ENCODE measurements at regions not wholly inside any gene's neighbourhood (a gene's known extent, or its start where the extent isn't known, plus 50 kb on each side); places are given as distances from the start of the nearest gene placed in this dataset.
"Not testable (repeated sequence)": the region's sequence is repeated elsewhere in the genome, so short reads cannot be mapped to it uniquely, and the experiment has no call there.

DNA sequence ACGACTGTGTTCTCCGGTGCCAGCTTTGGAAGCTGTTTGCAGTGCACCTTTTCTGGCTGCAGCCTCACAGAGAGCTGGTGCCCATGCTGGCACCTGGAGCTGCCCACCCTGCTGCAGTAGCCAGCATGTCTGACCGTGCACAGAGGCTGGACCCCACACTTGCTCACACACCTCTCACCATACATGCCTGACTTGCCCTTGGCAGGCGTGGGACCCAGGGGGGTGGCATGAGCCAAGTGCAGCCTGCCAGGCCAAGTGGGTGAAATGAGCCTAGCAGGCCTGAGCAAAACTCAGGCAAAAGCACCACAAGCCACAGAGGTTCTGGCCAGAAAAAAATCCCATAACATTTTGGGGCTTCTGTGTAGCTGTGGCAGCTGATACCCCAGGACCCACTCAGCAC lies 258.8 kb downstream of the XPNPEP1 start:
- Mint-ChIP-seq H3K27me3 (no peaks in the 10 kb centered on the region), H3K4me3 (no peak overlapping the region), H3K36me3 (ENCODE audit: low read depth) (no peaks in the 10 kb centered on the region), H3K9me3 (no peaks in the 10 kb centered on the region), H3K27ac (no peak overlapping the region), H3K4me1 (no peaks in the 10 kb centered on the region)
- intact Hi-C loops (cut with micrococcal nuclease): no loop called here
- DNase-seq: no peak

DNA sequence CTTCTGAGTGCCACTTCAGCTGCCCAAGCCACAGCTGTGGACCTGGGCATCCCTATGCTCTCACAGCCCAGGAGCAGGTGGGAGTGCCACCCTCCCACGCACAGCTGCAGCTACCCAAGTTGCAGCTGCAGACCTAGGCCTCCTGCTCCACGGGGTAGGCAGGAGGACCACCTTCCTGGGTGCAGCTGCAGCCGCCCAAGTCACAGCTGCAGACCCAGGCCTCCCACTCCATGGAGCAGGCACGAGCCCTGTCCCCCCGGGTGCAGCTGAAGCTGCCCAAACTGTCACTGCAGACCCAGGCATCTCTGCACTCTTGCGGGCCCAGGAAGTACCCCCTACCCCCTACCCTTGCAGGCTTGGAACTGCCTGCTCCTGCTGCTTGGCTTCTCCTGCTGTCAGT lies 260.2 kb downstream of the XPNPEP1 start:
- no peaks in the 10 kb centered on the region for H3K36me3 Mint-ChIP-seq (ENCODE audit: low read depth)
- no peak for DNase-seq
- no peak overlapping the region for H3K27ac Mint-ChIP-seq
- intact Hi-C loops (cut with micrococcal nuclease): no loop called here
- no peaks in the 10 kb centered on the region for H3K9me3 Mint-ChIP-seq
- H3K27me3 Mint-ChIP-seq: no peaks in the 10 kb centered on the region
- H3K4me1 Mint-ChIP-seq: no peaks in the 10 kb centered on the region
- no peak overlapping the region for H3K4me3 Mint-ChIP-seq

DNA sequence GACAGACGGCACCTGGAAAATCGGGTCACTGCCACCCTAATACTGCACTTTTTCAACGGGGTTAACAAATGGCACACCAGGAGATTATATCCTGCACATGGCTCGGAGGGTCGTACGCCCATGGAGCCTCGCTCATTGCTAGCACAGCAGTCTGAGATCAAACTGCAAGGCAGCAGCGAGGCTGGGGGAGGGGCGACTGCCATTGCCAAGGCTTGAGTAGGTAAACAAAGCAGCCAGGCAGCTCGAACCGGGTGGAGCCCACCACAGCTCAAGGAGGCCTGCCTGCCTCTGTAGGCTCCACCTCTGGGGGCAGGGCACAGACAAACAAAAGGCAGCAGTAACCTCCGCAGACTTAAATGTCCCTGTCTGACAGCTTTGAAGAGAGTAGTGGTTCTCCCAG lies 270.7 kb downstream of the XPNPEP1 start:
- H3K36me3 Mint-ChIP-seq (ENCODE audit: low read depth); H3K27ac Mint-ChIP-seq; intact Hi-C loops (cut with micrococcal nuclease); H3K4me1 Mint-ChIP-seq; DNase-seq; H3K27me3 Mint-ChIP-seq; H3K4me3 Mint-ChIP-seq; H3K9me3 Mint-ChIP-seq: not testable (repeated sequence)

DNA sequence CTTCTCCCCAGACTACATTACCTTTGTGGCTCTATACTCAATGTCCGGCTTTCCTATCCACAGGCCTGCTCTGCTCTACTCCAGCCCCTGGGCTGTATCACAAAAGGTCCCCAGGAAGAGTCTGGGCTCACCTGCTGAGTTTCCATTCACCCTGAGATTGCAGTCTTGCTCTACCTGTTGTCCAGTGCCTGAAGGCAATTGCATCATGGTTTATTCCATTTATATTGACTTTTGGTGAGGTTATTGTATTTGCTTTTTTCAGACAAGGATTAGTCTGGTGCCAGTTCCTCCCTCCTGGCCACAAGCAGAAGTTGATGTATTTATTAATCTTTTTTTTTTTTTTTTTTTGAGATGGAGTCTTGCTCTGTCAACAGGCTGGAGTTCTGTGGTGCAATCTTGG lies 273.1 kb downstream of the XPNPEP1 start:
- H3K9me3 Mint-ChIP-seq: no peaks in the 10 kb centered on the region
- no peaks in the 10 kb centered on the region for H3K27me3 Mint-ChIP-seq
- peak overlapping the region; percentile 25 for H3K27ac Mint-ChIP-seq
- no peaks in the 10 kb centered on the region for H3K4me1 Mint-ChIP-seq
- no peaks in the 10 kb centered on the region for H3K36me3 Mint-ChIP-seq (ENCODE audit: low read depth)
- H3K4me3 Mint-ChIP-seq: no peak overlapping the region
- intact Hi-C loops (cut with micrococcal nuclease): no loop called here
- no peak for DNase-seq

DNA sequence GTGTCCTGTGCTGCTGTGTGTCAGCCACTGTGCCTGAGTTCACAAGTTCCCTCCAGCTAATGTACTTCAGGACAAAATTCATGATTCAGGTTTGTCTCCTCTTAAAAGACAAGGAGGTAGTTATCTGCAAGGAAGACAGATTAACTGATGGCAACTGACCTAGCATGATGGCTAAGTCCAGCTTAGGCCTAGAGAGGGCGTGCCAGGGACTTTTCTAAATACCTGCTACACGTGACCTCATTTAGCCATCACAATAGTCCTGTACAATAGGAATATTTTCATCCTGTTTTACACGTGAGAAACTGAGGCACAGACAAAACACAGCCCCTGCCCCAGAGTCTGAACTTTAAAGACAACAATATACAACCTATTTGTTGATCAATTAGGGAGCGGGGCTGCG lies 275.7 kb downstream of the XPNPEP1 start:
- no peaks in the 10 kb centered on the region for H3K4me1 Mint-ChIP-seq
- no peaks in the 10 kb centered on the region for H3K27me3 Mint-ChIP-seq
- no peak for DNase-seq
- intact Hi-C loops (cut with micrococcal nuclease): no loop called here
- H3K9me3 Mint-ChIP-seq: no peaks in the 10 kb centered on the region
- no peak overlapping the region for H3K27ac Mint-ChIP-seq
- no peak overlapping the region for H3K4me3 Mint-ChIP-seq
- no peaks in the 10 kb centered on the region for H3K36me3 Mint-ChIP-seq (ENCODE audit: low read depth)

DNA sequence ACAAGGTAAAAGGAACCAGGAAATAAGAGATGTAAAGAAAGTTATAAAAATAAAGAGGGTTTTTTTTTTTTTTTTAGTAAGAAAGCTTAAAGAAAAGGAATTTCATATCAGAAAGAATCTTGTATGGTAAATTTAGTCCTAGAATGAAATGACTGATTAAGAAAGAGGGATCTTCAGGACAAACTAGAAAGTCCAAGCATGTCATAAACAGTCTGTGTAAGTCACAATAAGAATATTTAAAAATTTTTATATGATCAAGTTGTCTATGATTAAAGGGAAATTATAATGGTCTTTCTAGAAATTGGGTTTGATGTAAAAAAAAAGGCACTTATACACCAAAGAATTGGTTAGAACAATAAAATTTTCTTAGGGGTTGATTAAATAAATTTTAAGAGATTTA lies 289.5 kb downstream of the XPNPEP1 start:
- intact Hi-C loops (cut with micrococcal nuclease): no loop called here
- DNase-seq: no peak
- no peaks in the 10 kb centered on the region for H3K27me3 Mint-ChIP-seq
- no peak overlapping the region for H3K27ac Mint-ChIP-seq
- H3K4me1 Mint-ChIP-seq: no peaks in the 10 kb centered on the region
- no peak overlapping the region for H3K4me3 Mint-ChIP-seq
- peaks cover 4% of the 10 kb centered on the region for H3K9me3 Mint-ChIP-seq
- H3K36me3 Mint-ChIP-seq (ENCODE audit: low read depth): no peaks in the 10 kb centered on the region

DNA sequence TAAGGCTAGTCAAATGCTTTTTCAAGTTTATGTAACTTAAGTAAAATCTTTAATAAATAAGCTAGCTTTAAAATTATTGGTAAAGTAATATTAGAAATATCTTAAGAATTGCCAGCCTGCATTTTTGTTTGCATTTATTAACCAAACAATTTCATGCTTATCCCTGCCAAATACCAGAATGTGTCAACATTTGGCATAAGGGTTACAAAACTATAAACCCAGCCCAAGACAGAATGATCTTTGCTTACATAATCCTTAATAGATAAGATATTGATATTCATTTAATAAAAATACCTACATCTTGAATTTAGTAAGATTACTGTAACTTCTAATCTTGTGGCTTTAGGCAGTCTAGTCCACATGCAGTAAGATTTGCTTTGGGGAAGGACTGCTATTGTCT lies 290.3 kb downstream of the XPNPEP1 start:
- H3K9me3 Mint-ChIP-seq; intact Hi-C loops (cut with micrococcal nuclease); H3K36me3 Mint-ChIP-seq (ENCODE audit: low read depth); H3K27me3 Mint-ChIP-seq; H3K4me1 Mint-ChIP-seq; DNase-seq; H3K4me3 Mint-ChIP-seq; H3K27ac Mint-ChIP-seq: not testable (repeated sequence)

DNA sequence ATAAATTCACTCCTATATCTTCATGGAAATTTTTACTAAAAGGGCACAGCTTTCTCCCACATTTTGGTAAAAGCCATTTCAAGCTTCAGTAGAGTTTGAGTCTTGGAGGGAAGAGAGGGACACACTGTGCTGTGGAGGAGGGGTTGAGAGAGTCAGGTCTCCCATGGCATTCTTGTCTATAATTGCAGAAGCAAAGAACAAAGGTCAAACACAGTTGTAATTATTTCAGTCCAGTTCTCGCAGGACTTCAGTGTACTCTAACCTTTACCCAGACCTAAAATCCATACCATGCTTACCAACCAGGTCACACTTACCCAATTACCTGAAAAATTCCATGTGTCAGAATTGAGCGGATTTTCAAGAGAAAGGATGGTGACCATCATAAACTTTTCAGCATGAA lies 298.4 kb downstream of the XPNPEP1 start:
- H3K36me3 Mint-ChIP-seq (ENCODE audit: low read depth): no peaks in the 10 kb centered on the region
- H3K27ac Mint-ChIP-seq: no peak overlapping the region
- intact Hi-C loops (cut with micrococcal nuclease): no loop called here
- H3K9me3 Mint-ChIP-seq: no peaks in the 10 kb centered on the region
- H3K4me3 Mint-ChIP-seq: no peak overlapping the region
- H3K27me3 Mint-ChIP-seq: no peaks in the 10 kb centered on the region
- no peak for DNase-seq
- H3K4me1 Mint-ChIP-seq: no peaks in the 10 kb centered on the region

DNA sequence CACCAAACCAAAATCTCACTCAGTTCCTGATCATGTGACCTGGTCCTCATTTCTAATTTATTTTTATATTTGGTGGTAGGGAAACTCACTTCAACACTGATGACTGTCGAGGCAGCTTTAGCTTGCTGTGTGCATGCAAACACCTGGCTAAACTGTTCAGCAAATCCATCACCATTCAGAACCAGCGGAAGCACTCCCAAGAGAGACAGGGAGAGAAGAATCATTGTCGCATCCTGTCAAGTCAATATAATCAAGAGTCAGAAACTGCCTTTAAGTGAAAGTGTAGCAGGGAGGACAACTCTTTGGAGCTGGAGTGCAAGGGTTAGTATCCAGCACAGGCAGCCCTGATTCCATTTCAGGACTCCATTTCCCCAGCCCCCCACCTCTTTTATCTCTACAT lies 300.7 kb downstream of the XPNPEP1 start:
- DNase-seq: no peak
- intact Hi-C loops (cut with micrococcal nuclease): no loop called here
- H3K27me3 Mint-ChIP-seq: no peaks in the 10 kb centered on the region
- H3K9me3 Mint-ChIP-seq: no peaks in the 10 kb centered on the region
- H3K4me3 Mint-ChIP-seq: no peak overlapping the region
- H3K36me3 Mint-ChIP-seq (ENCODE audit: low read depth): no peaks in the 10 kb centered on the region
- no peak overlapping the region for H3K27ac Mint-ChIP-seq
- H3K4me1 Mint-ChIP-seq: no peaks in the 10 kb centered on the region

DNA sequence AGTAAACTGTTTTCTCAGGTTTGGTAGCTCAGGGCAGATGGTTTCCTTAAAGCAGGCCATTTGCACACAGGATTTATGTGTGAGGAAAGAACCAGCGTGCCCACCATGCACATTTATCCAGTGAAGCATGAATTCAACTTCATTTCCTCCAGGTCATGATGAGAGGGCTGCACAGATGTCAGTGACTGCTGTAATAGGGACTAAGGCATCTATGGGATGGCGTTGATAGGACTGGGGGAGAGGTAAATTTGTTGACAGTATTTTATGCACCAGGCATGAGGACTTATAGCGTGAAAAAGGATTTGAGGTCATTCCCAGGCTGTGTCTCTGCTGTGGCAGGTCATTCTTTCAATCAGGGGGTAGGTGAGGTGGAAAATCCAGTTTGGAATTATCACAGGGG lies 302.9 kb downstream of the XPNPEP1 start:
- intact Hi-C loops (cut with micrococcal nuclease): no loop called here
- H3K9me3 Mint-ChIP-seq: no peaks in the 10 kb centered on the region
- no peaks in the 10 kb centered on the region for H3K27me3 Mint-ChIP-seq
- no peaks in the 10 kb centered on the region for H3K36me3 Mint-ChIP-seq (ENCODE audit: low read depth)
- no peaks in the 10 kb centered on the region for H3K4me1 Mint-ChIP-seq
- H3K27ac Mint-ChIP-seq: no peak overlapping the region
- H3K4me3 Mint-ChIP-seq: no peak overlapping the region
- DNase-seq: no peak

DNA sequence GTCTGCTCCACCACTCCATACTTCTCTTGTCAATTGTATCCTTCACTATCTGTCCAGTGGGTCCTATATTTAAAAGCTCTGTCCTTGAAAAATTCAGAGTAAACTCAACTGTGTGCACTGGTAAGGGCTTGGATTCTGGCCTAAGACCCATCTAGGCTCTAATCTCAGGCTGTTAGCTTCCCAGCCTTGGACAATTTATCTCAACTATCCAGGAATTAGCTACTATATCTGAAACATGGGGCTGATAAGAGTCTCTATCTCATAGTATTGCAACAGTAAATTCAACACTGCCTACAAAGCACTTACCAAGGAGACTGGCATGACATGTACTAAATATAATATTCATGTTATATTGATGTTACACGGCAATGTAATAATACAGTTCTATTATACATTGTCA lies 303.4 kb downstream of the XPNPEP1 start:
- Mint-ChIP-seq H3K9me3 (peaks cover 2% of the 10 kb centered on the region), H3K27me3 (no peaks in the 10 kb centered on the region), H3K27ac (no peak overlapping the region), H3K4me3 (no peak overlapping the region), H3K36me3 (ENCODE audit: low read depth) (no peaks in the 10 kb centered on the region), H3K4me1 (no peaks in the 10 kb centered on the region)
- DNase-seq: no peak
- intact Hi-C loops (cut with micrococcal nuclease): no loop called here

DNA sequence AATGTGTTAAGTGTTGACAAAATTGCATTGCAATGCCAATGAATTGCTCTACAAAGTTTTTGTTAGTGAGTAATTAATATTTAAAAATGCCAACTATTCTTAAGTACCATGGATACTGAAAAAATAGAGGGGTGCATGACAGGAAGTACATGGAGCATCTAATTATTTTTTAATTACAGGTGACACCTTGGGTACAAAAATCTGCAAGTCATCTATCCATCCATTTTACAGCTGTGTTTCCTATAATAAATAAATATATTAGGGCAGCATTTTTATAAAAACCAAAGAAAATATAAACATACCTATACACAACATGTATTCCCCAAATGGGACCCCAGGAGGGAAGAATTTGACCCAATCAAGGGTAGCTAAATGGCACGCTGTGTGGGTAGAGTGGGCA lies 304.6 kb downstream of the XPNPEP1 start:
- no peaks in the 10 kb centered on the region for H3K4me1 Mint-ChIP-seq
- H3K9me3 Mint-ChIP-seq: peaks cover 4% of the 10 kb centered on the region
- H3K27me3 Mint-ChIP-seq: no peaks in the 10 kb centered on the region
- H3K4me3 Mint-ChIP-seq: no peak overlapping the region
- H3K27ac Mint-ChIP-seq: no peak overlapping the region
- DNase-seq: no peak
- intact Hi-C loops (cut with micrococcal nuclease): no loop called here
- H3K36me3 Mint-ChIP-seq (ENCODE audit: low read depth): no peaks in the 10 kb centered on the region

DNA sequence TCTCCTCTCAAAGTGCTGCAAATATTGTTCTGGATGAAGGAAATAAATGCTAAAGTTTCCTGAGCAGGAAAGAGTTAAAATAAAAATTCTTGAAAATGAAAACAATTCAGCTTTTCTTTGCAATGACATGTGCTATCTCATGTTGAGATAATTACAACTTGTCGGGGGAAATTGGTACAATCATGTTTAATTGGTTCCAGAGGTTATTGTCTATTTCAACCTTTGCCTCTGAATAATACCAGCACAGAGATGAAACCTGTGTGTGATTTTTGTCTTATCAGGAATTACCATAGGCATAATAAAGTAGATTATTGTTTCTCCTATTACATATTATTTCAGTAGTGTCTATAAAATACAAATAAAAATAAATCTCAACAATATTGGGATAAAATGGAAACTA lies 305.0 kb downstream of the XPNPEP1 start:
- Mint-ChIP-seq H3K4me1 (no peaks in the 10 kb centered on the region), H3K9me3 (peaks cover 4% of the 10 kb centered on the region), H3K27ac (no peak overlapping the region), H3K36me3 (ENCODE audit: low read depth) (no peaks in the 10 kb centered on the region), H3K27me3 (no peaks in the 10 kb centered on the region), H3K4me3 (no peak overlapping the region)
- intact Hi-C loops (cut with micrococcal nuclease): no loop called here
- DNase-seq: no peak

DNA sequence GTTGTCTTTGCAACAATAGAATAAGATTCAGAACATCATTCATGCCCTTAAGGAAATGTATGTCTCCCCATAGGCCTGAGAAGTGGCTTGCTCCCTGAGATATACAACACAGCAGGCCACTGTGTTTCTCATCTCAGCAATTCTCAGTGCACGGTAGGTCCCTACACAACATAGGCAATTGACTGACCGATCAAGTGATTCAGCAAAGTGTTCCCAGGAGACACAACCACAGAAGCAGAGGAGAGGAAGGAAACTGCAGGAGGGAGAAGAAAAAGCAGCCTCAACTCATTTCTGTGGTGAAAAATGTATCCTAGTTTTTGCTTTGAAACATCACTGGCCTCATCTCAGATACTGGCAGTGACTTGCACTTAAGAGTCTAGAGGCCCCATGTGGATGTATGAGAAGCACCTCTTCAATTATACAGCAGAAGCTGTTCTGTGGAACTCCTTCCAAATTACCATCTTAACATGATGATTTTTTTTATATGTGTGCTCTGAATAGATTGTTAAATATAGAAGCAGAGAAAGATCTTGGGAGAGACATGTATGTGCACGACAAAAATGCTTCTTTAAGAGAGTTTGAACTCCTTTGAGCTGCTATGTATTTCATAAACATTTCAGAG lies 306.8 kb downstream of the XPNPEP1 start:
- Mint-ChIP-seq H3K27ac (no peak overlapping the region), H3K4me3 (no peak overlapping the region)

DNA sequence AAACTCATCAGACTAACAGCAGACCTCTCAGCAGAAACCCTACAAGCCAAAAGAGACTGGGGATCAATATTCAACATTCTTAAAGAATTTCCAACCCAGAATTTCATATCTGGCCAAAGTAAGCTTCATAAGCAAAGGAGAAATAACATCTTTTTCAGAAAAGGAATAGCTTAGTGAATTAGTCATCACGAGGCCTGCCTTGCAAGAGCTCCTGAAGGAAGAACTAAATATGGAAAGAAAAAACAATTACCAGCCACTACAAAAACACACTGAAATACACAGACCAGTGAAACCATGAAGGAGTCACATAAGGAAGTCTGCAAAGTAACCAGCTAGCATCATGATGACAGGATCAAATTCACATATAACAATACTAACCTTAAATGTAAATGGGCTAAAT lies 328.0 kb downstream of the XPNPEP1 start:
- H3K27ac Mint-ChIP-seq; intact Hi-C loops (cut with micrococcal nuclease); H3K36me3 Mint-ChIP-seq (ENCODE audit: low read depth); H3K4me1 Mint-ChIP-seq; H3K27me3 Mint-ChIP-seq; DNase-seq; H3K9me3 Mint-ChIP-seq; H3K4me3 Mint-ChIP-seq: not testable (repeated sequence)

More for the DNA sequence above, 306.8 kb downstream of the XPNPEP1 start:
- H3K9me3 Mint-ChIP-seq: peaks cover 4% of the 10 kb centered on the region
- no peaks in the 10 kb centered on the region for H3K4me1 Mint-ChIP-seq
- no peaks in the 10 kb centered on the region for H3K36me3 Mint-ChIP-seq (ENCODE audit: low read depth)
- intact Hi-C loops (cut with micrococcal nuclease): no loop called here
- H3K27me3 Mint-ChIP-seq: no peaks in the 10 kb centered on the region
- no peak for DNase-seq

Data from activated CD4-positive, alpha-beta T cell treated with anti-CD3 and anti-CD28 coated beads, Interleukin-2, amount 10 ng/mL, durations not matched to agents 24 days and 14 days (primary cell).